ENCODE measurements at regions not wholly inside any gene's neighbourhood (a gene's known extent, or its start where the extent isn't known, plus 50 kb on each side); places are given as distances from the start of the nearest gene placed in this dataset.

- Histone ChIP-seq H3K27me3 (ENCODE audit: control insufficient read depth, insufficient read depth) (no peaks in the 10 kb centered on the region), H3K4me1 (ENCODE audit: control insufficient read depth, insufficient read depth, low read length) (no peaks in the 10 kb centered on the region), H3K9me3 (ENCODE audit: control insufficient read depth, low read length) (no peaks in the 10 kb centered on the region), H3K4me3 (ENCODE audit: low read length) (no peak overlapping the region), H3K27ac (ENCODE audit: low read length) (no peak overlapping the region)
- intact Hi-C loops (cut with DNase I) = no loop called here
- ATAC-seq (no peak), DNase-seq (no peak)
- WGBS = 79% methylated on average over 5 of the region's 5 CpGs
These were observed 326.4 kb downstream of the SLITRK2 start for GRCh38 chrX:146144039-146144438.

- DNase-seq (peak in 2 of 3 donors; percentile 28 to 60), ATAC-seq (no peak)
- Histone ChIP-seq H3K4me1 (ENCODE audit: control insufficient read depth, insufficient read depth, low read length) (no peaks in the 10 kb centered on the region), H3K9me3 (ENCODE audit: control insufficient read depth, low read length) (no peaks in the 10 kb centered on the region), H3K27me3 (ENCODE audit: control insufficient read depth, insufficient read depth) (no peaks in the 10 kb centered on the region), H3K27ac (ENCODE audit: low read length) (no peak overlapping the region), H3K4me3 (ENCODE audit: low read length) (no peak overlapping the region)
- 66% methylated on average over 4 of the region's 4 CpGs for WGBS
- intact Hi-C loops (cut with DNase I) = no loop called here
These were observed 336.6 kb downstream of the SLITRK2 start for GRCh38 chrX:146154191-146154590.

- Histone ChIP-seq H3K27ac (ENCODE audit: low read length) (no peak overlapping the region), H3K27me3 (ENCODE audit: control insufficient read depth, insufficient read depth) (no peaks in the 10 kb centered on the region), H3K4me1 (ENCODE audit: control insufficient read depth, insufficient read depth, low read length) (no peaks in the 10 kb centered on the region), H3K4me3 (ENCODE audit: low read length) (no peak overlapping the region), H3K9me3 (ENCODE audit: control insufficient read depth, low read length) (no peaks in the 10 kb centered on the region)
- ATAC-seq (no peak), DNase-seq (no peak)
- intact Hi-C loops (cut with DNase I) = no loop called here
These were observed 343.0 kb downstream of the SLITRK2 start for GRCh38 chrX:146160443-146161203.

GRCh38 chrX:146173742-146174141 lies 356.1 kb downstream of the SLITRK2 start:
- ATAC-seq (no peak), DNase-seq (no peak)
- Histone ChIP-seq H3K9me3 (ENCODE audit: control insufficient read depth, low read length) (no peaks in the 10 kb centered on the region), H3K4me3 (ENCODE audit: low read length) (no peak overlapping the region), H3K27ac (ENCODE audit: low read length) (no peak overlapping the region), H3K27me3 (ENCODE audit: control insufficient read depth, insufficient read depth) (no peaks in the 10 kb centered on the region), H3K4me1 (ENCODE audit: control insufficient read depth, insufficient read depth, low read length) (no peaks in the 10 kb centered on the region)
- intact Hi-C loops (cut with DNase I) = no loop called here
- 55% methylated on average over 4 of the region's 4 CpGs for WGBS

- ATAC-seq = no peak
- intact Hi-C loops (cut with DNase I) = no loop called here
These were observed 364.2 kb downstream of the SLITRK2 start for GRCh38 chrX:146181858-146182257.

GRCh38 chrX:146186540-146186939 lies 368.9 kb downstream of the SLITRK2 start:
- 53% methylated on average over 5 of the region's 5 CpGs for WGBS
- peak in 1 of 3 donors; percentile 36 for DNase-seq
- ATAC-seq = no peak
- intact Hi-C loops (cut with DNase I) = no loop called here
- H3K9me3 ChIP-seq (ENCODE audit: control insufficient read depth, low read length) = no peaks in the 10 kb centered on the region
- no peak overlapping the region for H3K4me3 ChIP-seq (ENCODE audit: low read length)
- H3K27me3 ChIP-seq (ENCODE audit: control insufficient read depth, insufficient read depth) = no peaks in the 10 kb centered on the region
- no peaks in the 10 kb centered on the region for H3K4me1 ChIP-seq (ENCODE audit: control insufficient read depth, insufficient read depth, low read length)
- H3K27ac ChIP-seq (ENCODE audit: low read length) = no peak overlapping the region

More at GRCh38 chrX:146181858-146182257, 364.2 kb downstream of the SLITRK2 start:
- 90% methylated on average over 4 of the region's 4 CpGs for WGBS
- no peaks in the 10 kb centered on the region for H3K9me3 ChIP-seq (ENCODE audit: control insufficient read depth, low read length)
- H3K27me3 ChIP-seq (ENCODE audit: control insufficient read depth, insufficient read depth) = no peaks in the 10 kb centered on the region
- H3K4me1 ChIP-seq (ENCODE audit: control insufficient read depth, insufficient read depth, low read length) = no peaks in the 10 kb centered on the region
- H3K4me3 ChIP-seq (ENCODE audit: low read length) = no peak overlapping the region
- DNase-seq = no peak
- no peak overlapping the region for H3K27ac ChIP-seq (ENCODE audit: low read length)

GRCh38 chrX:146189371-146189770 lies 371.7 kb downstream of the SLITRK2 start:
- DNase-seq (no peak), ATAC-seq (no peak)
- Histone ChIP-seq H3K9me3 (ENCODE audit: control insufficient read depth, low read length) (no peaks in the 10 kb centered on the region), H3K4me1 (ENCODE audit: control insufficient read depth, insufficient read depth, low read length) (no peaks in the 10 kb centered on the region), H3K27me3 (ENCODE audit: control insufficient read depth, insufficient read depth) (no peaks in the 10 kb centered on the region), H3K27ac (ENCODE audit: low read length) (no peak overlapping the region), H3K4me3 (ENCODE audit: low read length) (no peak overlapping the region)
- 12% methylated on average over 3 of the region's 3 CpGs for WGBS
- intact Hi-C loops (cut with DNase I) = no loop called here

- no peak for DNase-seq
These were observed 391.2 kb downstream of the SLITRK2 start for GRCh38 chrX:146208821-146209220.

GRCh38 chrX:146224442-146224841 lies 406.8 kb downstream of the SLITRK2 start:
- Histone ChIP-seq H3K9me3 (ENCODE audit: control insufficient read depth, low read length) (no peaks in the 10 kb centered on the region), H3K27me3 (ENCODE audit: control insufficient read depth, insufficient read depth) (no peaks in the 10 kb centered on the region), H3K4me3 (ENCODE audit: low read length) (no peak overlapping the region), H3K4me1 (ENCODE audit: control insufficient read depth, insufficient read depth, low read length) (no peaks in the 10 kb centered on the region), H3K27ac (ENCODE audit: low read length) (no peak overlapping the region)
- ATAC-seq (no peak), DNase-seq (no peak)
- intact Hi-C loops (cut with DNase I) = no loop called here
- WGBS = 68% methylated on average over 1 of the region's 1 CpG

More at GRCh38 chrX:146208821-146209220, 391.2 kb downstream of the SLITRK2 start:
- no peak overlapping the region for H3K27ac ChIP-seq (ENCODE audit: low read length)
- H3K4me1 ChIP-seq (ENCODE audit: control insufficient read depth, insufficient read depth, low read length) = no peaks in the 10 kb centered on the region
- no peak overlapping the region for H3K4me3 ChIP-seq (ENCODE audit: low read length)
- intact Hi-C loops (cut with DNase I) = no loop called here
- ATAC-seq = no peak
- H3K9me3 ChIP-seq (ENCODE audit: control insufficient read depth, low read length) = no peaks in the 10 kb centered on the region
- WGBS = 38% methylated on average over 4 of the region's 4 CpGs
- H3K27me3 ChIP-seq (ENCODE audit: control insufficient read depth, insufficient read depth) = no peaks in the 10 kb centered on the region

GRCh38 chrX:146238173-146238572 lies 420.5 kb downstream of the SLITRK2 start:
- Histone ChIP-seq H3K27ac (ENCODE audit: low read length) (no peak overlapping the region), H3K4me1 (ENCODE audit: control insufficient read depth, insufficient read depth, low read length) (no peaks in the 10 kb centered on the region), H3K27me3 (ENCODE audit: control insufficient read depth, insufficient read depth) (no peaks in the 10 kb centered on the region), H3K4me3 (ENCODE audit: low read length) (no peak overlapping the region), H3K9me3 (ENCODE audit: control insufficient read depth, low read length) (no peaks in the 10 kb centered on the region)
- DNase-seq (no peak), ATAC-seq (no peak)
- intact Hi-C loops (cut with DNase I) = no loop called here
- WGBS = 75% methylated on average over 2 of the region's 2 CpGs

- Histone ChIP-seq H3K9me3 (ENCODE audit: control insufficient read depth, low read length) (no peaks in the 10 kb centered on the region), H3K27ac (ENCODE audit: low read length) (no peak overlapping the region), H3K4me1 (ENCODE audit: control insufficient read depth, insufficient read depth, low read length) (no peaks in the 10 kb centered on the region), H3K27me3 (ENCODE audit: control insufficient read depth, insufficient read depth) (no peaks in the 10 kb centered on the region), H3K4me3 (ENCODE audit: low read length) (no peak overlapping the region)
- WGBS = 59% methylated on average over 3 of the region's 3 CpGs
- intact Hi-C loops (cut with DNase I) = no loop called here
- no peak for ATAC-seq
- no peak for DNase-seq
These were observed 424.3 kb downstream of the SLITRK2 start for GRCh38 chrX:146241902-146242301.

GRCh38 chrX:146243041-146243440 lies 425.4 kb downstream of the SLITRK2 start:
- H3K9me3 ChIP-seq (ENCODE audit: control insufficient read depth, low read length) = no peaks in the 10 kb centered on the region
- intact Hi-C loops (cut with DNase I) = no loop called here
- WGBS = 61% methylated on average over 3 of the region's 3 CpGs
- H3K27ac ChIP-seq (ENCODE audit: low read length) = no peak overlapping the region
- no peak overlapping the region for H3K4me3 ChIP-seq (ENCODE audit: low read length)
- ATAC-seq (no peak), DNase-seq (no peak)
- no peaks in the 10 kb centered on the region for H3K27me3 ChIP-seq (ENCODE audit: control insufficient read depth, insufficient read depth)
- H3K4me1 ChIP-seq (ENCODE audit: control insufficient read depth, insufficient read depth, low read length) = no peaks in the 10 kb centered on the region
